SU-DHL-6 (cell line): ENCODE measurements at regions not wholly inside any gene's neighbourhood (a gene's known extent, or its start where the extent isn't known, plus 50 kb on each side); places are given as distances from the start of the nearest gene placed in this dataset.

Experiments used
- CTCF ChIP-seq: fragments of 200-600 bp; sonication (generic); IDR thresholded peaks from one replicate; pipeline ENCODE4 v1.5.1; 2017; ENCODE audit warnings: antibody characterized with exemption, mild to moderate bottlenecking, low read length, moderate library complexity; ENCODE audit not compliant: insufficient read depth, poor library complexity, severe bottlenecking
- EZH2phosphoT487 ChIP-seq: fragments of 200-600 bp; sonication (generic), shearing (Covaris generic); conservative IDR thresholded peaks from 2 replicates; pipeline ENCODE4 v1.6.1; 2018; ENCODE audit warnings: mild to moderate bottlenecking, antibody characterized with exemption, low read length, moderate library complexity, mixed read lengths

GRCh38 chr12:19869413-19869812, 430.1 kb downstream of the AEBP2 start:
- TF ChIP-seq CTCF, result no peak
- TF ChIP-seq EZH2phosphoT487, result no peak
